ENCODE measurements at regions not wholly inside any gene's neighbourhood (a gene's known extent, or its start where the extent isn't known, plus 50 kb on each side); places are given as distances from the start of the nearest gene placed in this dataset.

DNA sequence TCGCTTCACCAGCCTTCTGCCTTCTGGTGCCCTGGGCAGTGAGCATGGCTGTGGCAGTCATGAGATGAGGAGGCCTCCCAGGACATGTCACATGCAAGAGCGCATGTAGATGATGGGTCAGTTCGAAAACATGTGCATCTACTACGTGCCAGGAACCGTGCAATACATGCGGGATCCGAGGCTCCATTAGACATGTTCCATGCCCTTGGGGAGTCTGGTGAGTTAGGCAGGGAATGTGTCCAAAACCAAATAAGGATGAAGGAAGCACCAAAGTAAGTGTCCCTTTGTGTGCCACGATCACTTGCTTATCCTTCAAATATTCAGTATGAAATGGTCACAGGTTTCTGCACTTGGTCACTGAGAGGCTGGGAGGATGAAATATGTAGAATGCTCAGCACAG is 223.3 kb downstream of the RBM19 start:
- no CpG with 5 or more reads among the region's 8 CpGs for WGBS, 2 donors (ENCODE audit: extremely low coverage in 2 of 2, insufficient read length in 2 of 2, insufficient replicate concordance in 1 of 2)
- no peak overlapping the region for H3K18ac ChIP-seq (ENCODE audit: low read length)
- H4K91ac ChIP-seq (ENCODE audit: low read depth, low read length, poor library complexity): no peak overlapping the region
- H3K27me3 ChIP-seq (ENCODE audit: control insufficient read depth in 3 of 3, insufficient read depth in 3 of 3, low read depth in 1 of 3, low read length in 3 of 3): peaks cover 0 to 9% (median 0%) of the 10 kb centered on the region in 3 experiments
- no peak overlapping the region for H2AK5ac ChIP-seq (ENCODE audit: low read depth, low read length)
- H3K14ac ChIP-seq (ENCODE audit: low read length): no peak overlapping the region
- H2BK120ac ChIP-seq (ENCODE audit: low read depth, low read length): no peak overlapping the region
- no peak overlapping the region for H3K4me2 ChIP-seq (ENCODE audit: insufficient read depth, low read length, poor library complexity, severe bottlenecking)
- H3K9me3 ChIP-seq (replicated peaks in 1 of 2; ENCODE audit: control insufficient read depth in 2 of 2, insufficient read depth in 1 of 2, low read depth in 1 of 2, low read length in 2 of 2): peaks cover 0 to 3% of the 10 kb centered on the region in 2 donors
- no peak for DNase-seq (ENCODE audit: low spot score)
- H4K8ac ChIP-seq (ENCODE audit: low read depth, low read length): no peak overlapping the region
- H2AFZ ChIP-seq (ENCODE audit: low read length): no peak overlapping the region
- H3K27ac ChIP-seq (replicated peaks; ENCODE audit: low read length): no peak overlapping the region
- no peak overlapping the region for H2BK12ac ChIP-seq (ENCODE audit: low read length)
- no peak overlapping the region for H3K23ac ChIP-seq (ENCODE audit: low read depth, low read length, poor library complexity)
- no peaks in the 10 kb centered on the region for H3K36me3 ChIP-seq (replicated peaks in 1 of 2; ENCODE audit: control insufficient read depth in 2 of 2, insufficient read depth in 2 of 2, low read length in 2 of 2)
- H3K9ac ChIP-seq (ENCODE audit: low read depth, low read length, poor library complexity): no peak overlapping the region
- no peaks in the 10 kb centered on the region for H3K4me1 ChIP-seq (ENCODE audit: control insufficient read depth in 2 of 2, insufficient read depth in 1 of 2, low read depth in 1 of 2, low read length in 2 of 2)
- no peak overlapping the region for H2BK5ac ChIP-seq (ENCODE audit: low read length)
- no peak overlapping the region for H2BK15ac ChIP-seq (ENCODE audit: low read length)
- no peak overlapping the region for H3K4me3 ChIP-seq (ENCODE audit: low read length in 2 of 2)
- H3K4ac ChIP-seq (ENCODE audit: low read length): no peak overlapping the region
- H3K79me1 ChIP-seq (ENCODE audit: low read depth, low read length): no peaks in the 10 kb centered on the region

DNA sequence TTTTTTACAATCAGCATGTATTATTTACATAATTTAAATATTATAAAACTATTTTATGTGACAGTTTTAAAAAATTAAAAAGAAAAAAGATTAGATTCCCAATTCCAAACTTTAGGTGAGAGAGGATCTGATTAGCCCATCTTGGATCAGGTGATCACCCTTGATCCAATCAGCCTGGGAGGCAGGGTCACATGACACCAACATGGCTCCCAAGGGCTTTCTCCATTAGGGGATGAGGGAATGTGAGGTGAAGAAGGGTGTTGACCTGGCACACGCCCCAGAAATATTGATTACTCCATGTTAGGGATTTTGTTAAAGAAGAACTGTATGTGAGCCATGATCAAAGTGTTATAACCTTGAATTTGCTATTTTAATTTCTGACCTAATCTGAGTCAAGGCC is 225.4 kb downstream of the RBM19 start:
- no peak overlapping the region for H2BK5ac ChIP-seq (ENCODE audit: low read length)
- no peak overlapping the region for H3K23ac ChIP-seq (ENCODE audit: low read depth, low read length, poor library complexity)
- peaks cover 0 to 1% of the 10 kb centered on the region in 2 donors for H3K4me1 ChIP-seq (ENCODE audit: control insufficient read depth in 2 of 2, insufficient read depth in 1 of 2, low read depth in 1 of 2, low read length in 2 of 2)
- H3K9me3 ChIP-seq (replicated peaks in 1 of 2; ENCODE audit: control insufficient read depth in 2 of 2, insufficient read depth in 1 of 2, low read depth in 1 of 2, low read length in 2 of 2): peaks cover 0 to 3% of the 10 kb centered on the region in 2 donors
- no peak overlapping the region for H4K91ac ChIP-seq (ENCODE audit: low read depth, low read length, poor library complexity)
- no peak overlapping the region for H3K4ac ChIP-seq (ENCODE audit: low read length)
- H2AK5ac ChIP-seq (ENCODE audit: low read depth, low read length): no peak overlapping the region
- no peaks in the 10 kb centered on the region for H3K36me3 ChIP-seq (replicated peaks in 1 of 2; ENCODE audit: control insufficient read depth in 2 of 2, insufficient read depth in 2 of 2, low read length in 2 of 2)
- WGBS, 2 donors (ENCODE audit: extremely low coverage in 2 of 2, insufficient read length in 2 of 2, insufficient replicate concordance in 1 of 2): no CpG with 5 or more reads among the region's 1 CpG
- H3K4me2 ChIP-seq (ENCODE audit: insufficient read depth, low read length, poor library complexity, severe bottlenecking): no peak overlapping the region
- H3K27ac ChIP-seq (replicated peaks; ENCODE audit: low read length): no peak overlapping the region
- no peak overlapping the region for H2BK12ac ChIP-seq (ENCODE audit: low read length)
- H2BK15ac ChIP-seq (ENCODE audit: low read length): no peak overlapping the region
- H3K14ac ChIP-seq (ENCODE audit: low read length): no peak overlapping the region
- H3K27me3 ChIP-seq (ENCODE audit: control insufficient read depth in 3 of 3, insufficient read depth in 3 of 3, low read depth in 1 of 3, low read length in 3 of 3): peaks cover 0 to 13% (median 0%) of the 10 kb centered on the region in 3 experiments
- DNase-seq (ENCODE audit: low spot score): no peak
- no peak overlapping the region for H3K9ac ChIP-seq (ENCODE audit: low read depth, low read length, poor library complexity)
- H3K4me3 ChIP-seq (ENCODE audit: low read length in 2 of 2): no peak overlapping the region
- no peak overlapping the region for H3K18ac ChIP-seq (ENCODE audit: low read length)
- H3K79me1 ChIP-seq (ENCODE audit: low read depth, low read length): no peaks in the 10 kb centered on the region
- peak overlapping the region; percentile 57 for H2AFZ ChIP-seq (ENCODE audit: low read length)
- no peak overlapping the region for H4K8ac ChIP-seq (ENCODE audit: low read depth, low read length)
- no peak overlapping the region for H2BK120ac ChIP-seq (ENCODE audit: low read depth, low read length)

DNA sequence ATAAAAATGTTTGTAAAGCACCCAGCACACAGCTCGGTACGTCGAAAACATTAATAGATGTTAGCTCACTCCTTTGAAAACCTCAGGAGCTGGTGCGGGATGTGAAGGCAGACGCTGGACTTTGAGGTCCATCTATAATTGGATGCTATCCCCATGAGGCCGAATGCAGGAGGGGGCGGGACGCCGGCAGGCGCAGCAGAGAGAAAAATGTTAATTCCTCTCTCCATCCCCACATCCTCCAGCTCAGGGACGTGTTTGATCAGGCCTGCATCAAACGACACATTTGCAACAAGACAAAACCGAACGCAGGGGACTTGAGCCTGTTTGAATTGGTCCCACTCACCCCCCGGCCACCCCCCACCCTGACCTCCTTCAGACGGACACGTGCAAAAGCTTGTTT is 231.0 kb downstream of the RBM19 start:
- H2AK5ac ChIP-seq (ENCODE audit: low read depth, low read length): no peak overlapping the region
- H3K14ac ChIP-seq (ENCODE audit: low read length): no peak overlapping the region
- H3K4me1 ChIP-seq (ENCODE audit: control insufficient read depth in 2 of 2, insufficient read depth in 1 of 2, low read depth in 1 of 2, low read length in 2 of 2): peaks cover 0 to 8% of the 10 kb centered on the region in 2 donors
- no CpG with 5 or more reads among the region's 17 CpGs for WGBS, 2 donors (ENCODE audit: extremely low coverage in 2 of 2, insufficient read length in 2 of 2, insufficient replicate concordance in 1 of 2)
- no peaks in the 10 kb centered on the region for H3K79me1 ChIP-seq (ENCODE audit: low read depth, low read length)
- H3K9ac ChIP-seq (ENCODE audit: low read depth, low read length, poor library complexity): no peak overlapping the region
- H3K36me3 ChIP-seq (replicated peaks in 1 of 2; ENCODE audit: control insufficient read depth in 2 of 2, insufficient read depth in 2 of 2, low read length in 2 of 2): no peaks in the 10 kb centered on the region
- no peaks in the 10 kb centered on the region for H3K9me3 ChIP-seq (replicated peaks in 1 of 2; ENCODE audit: control insufficient read depth in 2 of 2, insufficient read depth in 1 of 2, low read depth in 1 of 2, low read length in 2 of 2)
- no peak overlapping the region for H4K91ac ChIP-seq (ENCODE audit: low read depth, low read length, poor library complexity)
- no peak overlapping the region for H3K23ac ChIP-seq (ENCODE audit: low read depth, low read length, poor library complexity)
- no peak overlapping the region for H2BK15ac ChIP-seq (ENCODE audit: low read length)
- peak overlapping the region; percentile 34 for H3K4me2 ChIP-seq (ENCODE audit: insufficient read depth, low read length, poor library complexity, severe bottlenecking)
- H3K27me3 ChIP-seq (ENCODE audit: control insufficient read depth in 3 of 3, insufficient read depth in 3 of 3, low read depth in 1 of 3, low read length in 3 of 3): peaks cover 0 to 20% (median 0%) of the 10 kb centered on the region in 3 experiments
- H3K4me3 ChIP-seq (ENCODE audit: low read length in 2 of 2): no peak overlapping the region
- H2BK120ac ChIP-seq (ENCODE audit: low read depth, low read length): no peak overlapping the region
- no peak overlapping the region for H3K27ac ChIP-seq (replicated peaks; ENCODE audit: low read length)
- H3K18ac ChIP-seq (ENCODE audit: low read length): peak overlapping the region; percentile 5
- H4K8ac ChIP-seq (ENCODE audit: low read depth, low read length): no peak overlapping the region
- no peak for DNase-seq (ENCODE audit: low spot score)
- H3K4ac ChIP-seq (ENCODE audit: low read length): no peak overlapping the region
- no peak overlapping the region for H2BK5ac ChIP-seq (ENCODE audit: low read length)
- H2BK12ac ChIP-seq (ENCODE audit: low read length): no peak overlapping the region
- H2AFZ ChIP-seq (ENCODE audit: low read length): peak overlapping the region; percentile 47

DNA sequence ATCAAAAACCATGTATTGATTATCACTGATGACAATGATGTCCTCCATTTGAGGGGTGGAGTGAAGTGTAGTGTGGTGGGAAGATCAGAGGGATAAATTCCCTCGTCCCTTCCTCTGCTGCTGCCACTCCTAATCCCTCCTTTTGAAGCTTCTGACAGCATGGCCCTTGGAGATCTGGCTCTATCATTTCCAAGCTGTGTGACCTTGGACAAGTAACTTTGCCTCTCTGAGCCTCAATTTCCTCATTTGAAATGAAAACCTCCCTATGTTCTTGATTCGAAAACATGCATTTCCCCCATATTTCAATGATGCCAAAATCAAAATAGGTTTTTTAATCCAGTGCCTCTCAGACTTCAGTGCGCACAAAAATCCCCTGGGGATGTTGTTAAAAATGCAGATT is 231.6 kb downstream of the RBM19 start:
- H3K23ac ChIP-seq (ENCODE audit: low read depth, low read length, poor library complexity): no peak overlapping the region
- no peaks in the 10 kb centered on the region for H3K36me3 ChIP-seq (replicated peaks in 1 of 2; ENCODE audit: control insufficient read depth in 2 of 2, insufficient read depth in 2 of 2, low read length in 2 of 2)
- no peak overlapping the region for H4K8ac ChIP-seq (ENCODE audit: low read depth, low read length)
- no peak overlapping the region for H2BK12ac ChIP-seq (ENCODE audit: low read length)
- H3K27me3 ChIP-seq (ENCODE audit: control insufficient read depth in 3 of 3, insufficient read depth in 3 of 3, low read depth in 1 of 3, low read length in 3 of 3): peaks cover 0 to 23% (median 0%) of the 10 kb centered on the region in 3 experiments
- H4K91ac ChIP-seq (ENCODE audit: low read depth, low read length, poor library complexity): no peak overlapping the region
- H2BK5ac ChIP-seq (ENCODE audit: low read length): no peak overlapping the region
- no peak overlapping the region for H2BK120ac ChIP-seq (ENCODE audit: low read depth, low read length)
- no peak overlapping the region for H3K18ac ChIP-seq (ENCODE audit: low read length)
- WGBS, 2 donors (ENCODE audit: extremely low coverage in 2 of 2, insufficient read length in 2 of 2, insufficient replicate concordance in 1 of 2): no CpG with 5 or more reads among the region's 3 CpGs
- H3K79me1 ChIP-seq (ENCODE audit: low read depth, low read length): no peaks in the 10 kb centered on the region
- H3K27ac ChIP-seq (replicated peaks; ENCODE audit: low read length): no peak overlapping the region
- H3K4me2 ChIP-seq (ENCODE audit: insufficient read depth, low read length, poor library complexity, severe bottlenecking): no peak overlapping the region
- no peaks in the 10 kb centered on the region for H3K9me3 ChIP-seq (replicated peaks in 1 of 2; ENCODE audit: control insufficient read depth in 2 of 2, insufficient read depth in 1 of 2, low read depth in 1 of 2, low read length in 2 of 2)
- H3K4me1 ChIP-seq (ENCODE audit: control insufficient read depth in 2 of 2, insufficient read depth in 1 of 2, low read depth in 1 of 2, low read length in 2 of 2): peaks cover 0 to 8% of the 10 kb centered on the region in 2 donors
- H2BK15ac ChIP-seq (ENCODE audit: low read length): no peak overlapping the region
- no peak for DNase-seq (ENCODE audit: low spot score)
- H2AK5ac ChIP-seq (ENCODE audit: low read depth, low read length): no peak overlapping the region
- no peak overlapping the region for H3K14ac ChIP-seq (ENCODE audit: low read length)
- H3K9ac ChIP-seq (ENCODE audit: low read depth, low read length, poor library complexity): no peak overlapping the region
- no peak overlapping the region for H3K4me3 ChIP-seq (ENCODE audit: low read length in 2 of 2)
- no peak overlapping the region for H2AFZ ChIP-seq (ENCODE audit: low read length)
- no peak overlapping the region for H3K4ac ChIP-seq (ENCODE audit: low read length)
